HG03442 (cell line): ENCODE measurements at regions not wholly inside any gene's neighbourhood (a gene's known extent, or its start where the extent isn't known, plus 50 kb on each side); places are given as distances from the start of the nearest gene placed in this dataset.
"Not testable (repeated sequence)": the region's sequence is repeated elsewhere in the genome, so short reads cannot be mapped to it uniquely, and the experiment has no call there.

Experiments
- ATAC-seq: cut with Tn5 transposase; IDR thresholded peaks from one replicate; pipeline ENCODE4 v1.9.1; 2021; ENCODE audit warnings: mild to moderate bottlenecking, moderate library complexity; ENCODE audit not compliant: unreplicated experiment

DNA sequence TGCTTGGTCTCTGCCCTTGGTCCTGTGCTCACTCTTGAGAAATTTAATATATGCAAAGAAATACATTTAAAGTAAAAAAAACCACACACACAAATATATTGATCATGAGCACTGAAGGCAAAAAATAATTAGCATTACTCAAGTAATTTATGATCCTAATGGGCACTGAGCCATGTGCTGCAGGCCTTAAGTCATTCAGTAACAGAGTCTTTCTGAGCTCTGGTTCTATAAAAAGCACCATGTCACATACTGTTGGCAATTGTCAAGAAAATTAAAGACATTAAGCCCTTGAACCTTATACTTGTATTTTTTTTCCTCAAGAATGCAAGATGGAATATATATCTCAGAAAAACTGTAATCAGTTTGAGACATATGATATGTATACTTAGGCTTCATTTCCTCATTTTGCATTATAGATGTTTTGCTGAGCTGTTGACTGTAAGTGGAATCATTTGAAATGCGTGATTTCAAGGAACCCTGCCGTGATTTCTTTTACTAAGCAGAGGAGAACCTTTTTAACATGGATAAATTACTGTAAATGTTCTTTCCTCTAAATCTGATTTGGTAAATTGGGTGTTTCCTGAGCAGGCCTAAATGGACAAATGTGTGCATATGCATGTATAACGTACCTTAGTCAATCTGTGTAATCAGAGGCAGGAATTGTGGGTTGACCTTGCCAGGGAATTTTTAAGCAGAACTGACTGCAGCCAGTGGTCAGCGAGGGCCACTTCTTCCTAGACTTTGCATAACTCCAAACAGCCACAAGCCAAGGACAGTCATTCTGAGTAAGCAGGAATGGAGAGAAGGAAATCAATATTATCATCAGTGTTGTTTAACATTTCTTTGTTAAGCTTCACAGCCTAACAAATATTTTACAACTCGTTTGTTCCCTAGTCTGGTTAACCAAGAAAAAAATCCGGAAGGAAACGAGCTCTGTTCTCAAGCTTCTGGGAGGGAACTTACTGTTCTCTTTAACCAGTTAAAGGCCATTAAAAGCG lies 191.5 kb upstream of the ATP5MC3 start:
- no peak for ATAC-seq

DNA sequence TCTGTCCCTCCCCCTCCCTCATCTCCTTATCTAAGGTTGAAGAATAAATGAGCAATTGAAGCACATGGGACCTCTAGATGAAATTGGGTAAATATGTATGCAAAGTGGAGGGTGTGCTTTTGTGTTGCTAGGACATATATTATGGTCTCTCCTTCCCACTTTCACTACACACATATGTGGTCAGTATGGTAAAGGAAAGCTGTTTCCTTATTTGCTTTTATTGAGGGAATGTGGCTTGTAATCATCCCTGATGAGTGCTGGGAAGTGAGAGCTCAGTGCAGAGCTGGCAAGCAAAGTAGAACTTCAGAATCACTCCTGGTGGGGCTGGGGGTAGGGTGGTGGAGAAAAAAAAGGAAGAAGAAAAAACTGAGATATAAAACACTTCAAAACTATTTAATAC lies 189.9 kb upstream of the ATP5MC3 start:
- ATAC-seq = no peak

DNA sequence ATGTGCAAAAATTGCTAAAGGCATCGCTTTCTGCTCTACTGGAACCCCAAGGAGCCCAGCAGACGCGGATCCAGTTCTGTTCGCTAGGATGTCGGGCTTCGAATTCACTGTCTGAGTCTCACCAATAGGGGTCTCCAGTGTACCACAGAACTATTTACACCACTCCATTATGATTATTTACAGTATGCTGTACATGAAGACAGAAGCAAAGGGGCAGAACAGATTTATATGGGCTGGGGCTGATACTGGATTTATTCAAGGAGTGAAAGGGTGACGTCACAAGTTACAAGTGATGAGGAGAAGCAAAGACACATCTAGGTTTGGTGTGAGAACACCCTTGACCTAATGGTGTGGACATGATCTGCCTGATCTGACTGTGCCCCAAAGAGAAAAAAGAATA lies 185.3 kb upstream of the ATP5MC3 start:
- ATAC-seq = peak; percentile 67

- ATAC-seq = no peak
Measured at GRCh38 chr2:175363699-175364098, 182.2 kb upstream of the ATP5MC3 start.

DNA sequence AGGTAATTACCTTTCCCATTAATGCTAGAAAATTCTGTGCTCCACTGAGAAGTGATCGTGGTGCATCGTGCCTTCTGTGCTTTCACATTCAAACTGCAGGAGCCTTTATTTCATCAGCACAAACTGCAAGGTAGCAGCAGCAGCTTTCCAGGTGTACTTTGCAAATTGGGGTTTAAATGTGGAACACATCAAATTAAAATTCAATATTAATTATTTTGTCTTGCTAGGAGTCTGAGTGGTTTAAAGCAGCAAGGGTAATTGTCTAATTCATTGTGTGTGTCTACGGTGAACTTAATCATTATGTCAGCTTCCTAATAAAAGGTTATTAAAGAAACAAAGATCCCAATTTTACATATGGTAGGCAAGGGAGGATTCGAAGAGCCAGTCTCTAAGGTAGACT lies 180.8 kb upstream of the ATP5MC3 start:
- ATAC-seq = no peak

- ATAC-seq = no peak
Measured at GRCh38 chr2:175359710-175360109, 178.2 kb upstream of the ATP5MC3 start.

DNA sequence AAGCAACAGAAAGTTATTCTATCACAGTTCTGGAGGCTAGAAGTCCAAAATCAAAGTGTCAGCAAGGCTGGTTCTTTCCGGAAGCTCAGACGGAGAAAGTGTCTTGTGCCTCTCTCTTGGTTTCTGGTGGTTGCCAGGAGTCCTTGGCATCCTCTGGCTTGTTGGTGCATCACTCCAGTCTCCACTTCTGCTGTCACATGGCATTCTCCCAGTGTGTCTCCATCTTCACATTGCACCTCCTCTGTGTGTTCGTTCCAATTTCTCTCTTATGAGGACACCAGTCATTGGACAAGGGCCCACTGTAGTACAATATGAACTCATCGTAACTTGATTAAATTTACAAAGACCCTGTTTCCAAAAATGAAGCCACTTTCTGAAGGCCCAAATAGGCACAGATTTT lies 175.4 kb upstream of the ATP5MC3 start:
- ATAC-seq = no peak

GRCh38 chr2:175355246-175355645 lies 173.7 kb upstream of the ATP5MC3 start:
- ATAC-seq = no peak

- ATAC-seq = no peak
Measured at GRCh38 chr2:175353275-175353674, 171.8 kb upstream of the ATP5MC3 start.

DNA sequence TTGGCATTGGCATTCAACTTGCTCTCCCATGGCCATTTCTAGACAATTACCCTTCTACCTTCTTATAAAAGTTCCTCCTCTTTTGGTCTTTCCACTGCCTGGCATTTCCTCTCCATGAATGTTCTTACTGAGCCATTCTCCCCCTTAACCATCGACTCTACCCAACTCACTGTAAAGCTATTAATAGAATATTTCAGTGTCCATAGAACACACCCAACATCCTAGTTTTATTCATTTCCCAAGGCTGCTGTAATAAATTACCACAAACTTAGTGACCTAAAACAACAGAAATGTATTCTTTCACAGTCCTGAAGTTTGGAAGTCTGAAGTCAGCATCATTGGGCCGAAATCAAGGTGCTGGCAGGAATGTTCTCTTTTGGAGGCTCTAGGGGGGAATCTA lies 170.0 kb upstream of the ATP5MC3 start:
- ATAC-seq = no peak

DNA sequence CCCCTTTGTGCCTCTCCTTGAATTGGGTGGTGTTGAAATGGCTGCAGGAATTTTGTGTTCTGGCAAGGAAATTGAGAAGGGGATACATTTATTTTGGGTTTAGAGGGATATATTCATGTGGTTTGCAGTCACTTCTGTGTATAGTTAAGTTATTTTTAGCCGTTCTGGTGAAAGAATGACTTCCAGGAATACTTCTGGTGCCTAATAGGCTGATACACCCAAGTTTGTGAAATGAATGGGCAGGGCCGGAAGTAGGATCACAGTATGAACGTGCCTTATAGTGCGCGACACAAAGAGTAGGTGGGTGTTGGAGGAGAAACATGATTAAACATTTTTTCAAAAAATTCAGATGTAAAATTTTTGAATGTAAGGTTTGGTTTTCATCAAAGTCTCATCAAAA lies 168.6 kb upstream of the ATP5MC3 start:
- ATAC-seq = no peak

DNA sequence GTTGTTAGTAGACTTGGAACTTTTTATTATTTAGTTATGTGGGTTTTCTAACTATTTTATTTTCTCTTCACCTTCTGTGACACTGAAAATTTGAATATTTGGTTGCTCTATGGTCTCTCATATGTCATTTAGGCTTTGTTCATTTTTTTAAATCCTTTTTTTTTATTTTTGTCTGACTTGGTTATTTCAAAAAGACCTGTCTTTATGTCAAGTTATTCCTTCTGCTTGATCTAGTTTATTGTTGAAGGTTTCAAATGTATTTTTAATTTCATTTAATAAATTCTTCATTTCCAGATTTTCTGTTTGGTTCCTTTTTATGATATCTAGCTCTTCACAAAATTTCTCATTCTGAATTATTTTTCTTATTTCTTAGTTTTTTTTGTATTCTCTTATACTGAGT lies 160.6 kb upstream of the ATP5MC3 start:
- no peak for ATAC-seq

- no peak for ATAC-seq
Measured at GRCh38 chr2:175330195-175330594, 148.7 kb upstream of the ATP5MC3 start.

GRCh38 chr2:175326801-175327200 lies 145.3 kb upstream of the ATP5MC3 start:
- ATAC-seq = no peak

- ATAC-seq = not testable (repeated sequence)
Measured at GRCh38 chr2:175326164-175326563, 144.7 kb upstream of the ATP5MC3 start.

GRCh38 chr2:175323162-175323561 lies 141.7 kb upstream of the ATP5MC3 start:
- no peak for ATAC-seq

DNA sequence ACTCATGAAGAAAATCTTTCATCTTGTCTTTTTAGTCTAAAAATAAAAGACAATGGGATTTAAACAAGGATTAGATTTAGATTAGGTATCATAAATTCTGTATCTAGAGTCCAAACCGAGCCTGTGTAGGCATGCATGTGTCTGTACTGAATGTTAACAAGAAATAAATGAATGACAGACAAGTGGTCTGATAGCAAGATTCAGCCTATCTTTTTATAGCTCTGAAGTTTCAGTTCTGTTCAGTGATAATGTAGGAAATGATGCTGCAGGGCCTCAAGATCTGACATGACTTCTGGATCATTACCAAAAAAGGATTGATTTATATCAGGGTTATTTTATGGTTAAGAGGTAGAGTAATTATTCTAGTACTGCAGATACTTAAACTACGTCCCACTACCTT lies 137.0 kb upstream of the ATP5MC3 start:
- ATAC-seq = no peak

GRCh38 chr2:175317751-175318150 lies 136.2 kb upstream of the ATP5MC3 start:
- ATAC-seq = no peak

GRCh38 chr2:175312137-175312536 lies 130.6 kb upstream of the ATP5MC3 start:
- no peak for ATAC-seq

DNA sequence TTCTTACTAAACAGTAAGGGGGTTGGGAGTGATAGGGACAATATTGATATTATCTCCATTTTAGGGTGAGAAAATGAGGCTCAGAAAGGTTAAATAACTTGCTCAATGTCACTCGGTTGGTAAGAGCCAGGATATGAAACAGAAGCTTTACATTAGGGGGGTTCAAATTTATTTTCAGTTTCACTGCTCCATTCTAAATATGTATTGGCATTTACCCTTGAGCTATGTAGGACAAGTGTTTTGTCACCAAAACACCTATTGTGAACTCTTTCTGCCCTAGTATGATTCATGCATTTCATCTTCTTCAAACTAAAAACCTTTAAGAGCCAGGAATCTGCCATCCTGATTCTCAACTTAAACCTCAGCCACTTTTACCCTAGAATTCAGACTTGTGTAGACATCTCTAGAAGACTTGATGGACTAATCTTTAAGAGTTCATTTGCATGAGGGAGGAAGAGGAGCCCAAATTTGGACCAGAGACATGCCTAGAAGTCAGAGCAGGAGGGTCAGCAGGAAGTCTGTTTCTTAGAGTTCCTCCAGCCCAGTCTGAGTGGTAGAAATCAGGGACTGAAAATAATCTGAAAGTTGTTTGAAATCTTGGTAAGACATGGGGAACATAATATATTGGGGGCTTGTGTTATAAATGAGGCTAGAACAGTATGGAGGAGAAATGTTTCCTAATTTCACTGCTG lies 129.4 kb upstream of the ATP5MC3 start:
- no peak for ATAC-seq

GRCh38 chr2:175309799-175310198 lies 128.3 kb upstream of the ATP5MC3 start:
- no peak for ATAC-seq

GRCh38 chr2:175308005-175308404 lies 126.5 kb upstream of the ATP5MC3 start:
- ATAC-seq = no peak
